ENCODE measurements at regions not wholly inside any gene's neighbourhood (a gene's known extent, or its start where the extent isn't known, plus 50 kb on each side); places are given as distances from the start of the nearest gene placed in this dataset.

DNA sequence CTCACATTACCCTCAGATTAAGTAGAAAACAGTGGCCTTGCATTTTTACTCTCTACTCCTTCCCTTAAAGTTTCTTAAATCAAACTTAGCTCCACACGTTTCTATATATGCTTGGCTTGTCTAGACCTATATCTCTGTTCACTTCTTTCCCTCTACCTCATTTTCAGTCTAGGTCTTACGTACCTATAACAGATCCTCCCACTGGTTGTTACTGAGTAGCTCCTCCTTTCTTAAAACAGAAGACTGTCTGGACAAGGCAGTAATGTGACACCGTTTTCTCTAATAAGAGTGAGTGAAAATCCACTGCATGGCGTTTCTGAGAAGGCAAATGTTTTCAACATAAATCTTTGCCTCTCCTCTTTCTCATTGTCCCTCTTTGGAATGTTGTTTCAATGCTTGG, 211.7 kb upstream of the POGK start (continued):
- TF ChIP-seq TAF1 (IDR thresholded peaks at IDR 0.05; ENCODE audit: low read depth, low read length) (no peak), RAD21 (IDR thresholded peaks at IDR 0.05 in 1 of 2, conservative IDR thresholded peaks at IDR 0.05 in 1 of 2; ENCODE audit: low read depth in 2 of 2, low read length in 2 of 2) (no peak), HDAC6 (IDR thresholded peaks at IDR 0.05; ENCODE audit: low read depth, low read length) (no peak), SUZ12 (IDR thresholded peaks at IDR 0.05; ENCODE audit: low read length) (no peak), CTBP2 (IDR thresholded peaks at IDR 0.05; ENCODE audit: borderline replicate concordance, insufficient read depth, insufficient read length, low read length) (no peak), POLR2A (IDR thresholded peaks at IDR 0.05; ENCODE audit: control extremely low read depth in 1 of 2, low read depth in 2 of 2, low read length in 2 of 2) (no peak)
- TF ChIP-seq, protein P1, sequence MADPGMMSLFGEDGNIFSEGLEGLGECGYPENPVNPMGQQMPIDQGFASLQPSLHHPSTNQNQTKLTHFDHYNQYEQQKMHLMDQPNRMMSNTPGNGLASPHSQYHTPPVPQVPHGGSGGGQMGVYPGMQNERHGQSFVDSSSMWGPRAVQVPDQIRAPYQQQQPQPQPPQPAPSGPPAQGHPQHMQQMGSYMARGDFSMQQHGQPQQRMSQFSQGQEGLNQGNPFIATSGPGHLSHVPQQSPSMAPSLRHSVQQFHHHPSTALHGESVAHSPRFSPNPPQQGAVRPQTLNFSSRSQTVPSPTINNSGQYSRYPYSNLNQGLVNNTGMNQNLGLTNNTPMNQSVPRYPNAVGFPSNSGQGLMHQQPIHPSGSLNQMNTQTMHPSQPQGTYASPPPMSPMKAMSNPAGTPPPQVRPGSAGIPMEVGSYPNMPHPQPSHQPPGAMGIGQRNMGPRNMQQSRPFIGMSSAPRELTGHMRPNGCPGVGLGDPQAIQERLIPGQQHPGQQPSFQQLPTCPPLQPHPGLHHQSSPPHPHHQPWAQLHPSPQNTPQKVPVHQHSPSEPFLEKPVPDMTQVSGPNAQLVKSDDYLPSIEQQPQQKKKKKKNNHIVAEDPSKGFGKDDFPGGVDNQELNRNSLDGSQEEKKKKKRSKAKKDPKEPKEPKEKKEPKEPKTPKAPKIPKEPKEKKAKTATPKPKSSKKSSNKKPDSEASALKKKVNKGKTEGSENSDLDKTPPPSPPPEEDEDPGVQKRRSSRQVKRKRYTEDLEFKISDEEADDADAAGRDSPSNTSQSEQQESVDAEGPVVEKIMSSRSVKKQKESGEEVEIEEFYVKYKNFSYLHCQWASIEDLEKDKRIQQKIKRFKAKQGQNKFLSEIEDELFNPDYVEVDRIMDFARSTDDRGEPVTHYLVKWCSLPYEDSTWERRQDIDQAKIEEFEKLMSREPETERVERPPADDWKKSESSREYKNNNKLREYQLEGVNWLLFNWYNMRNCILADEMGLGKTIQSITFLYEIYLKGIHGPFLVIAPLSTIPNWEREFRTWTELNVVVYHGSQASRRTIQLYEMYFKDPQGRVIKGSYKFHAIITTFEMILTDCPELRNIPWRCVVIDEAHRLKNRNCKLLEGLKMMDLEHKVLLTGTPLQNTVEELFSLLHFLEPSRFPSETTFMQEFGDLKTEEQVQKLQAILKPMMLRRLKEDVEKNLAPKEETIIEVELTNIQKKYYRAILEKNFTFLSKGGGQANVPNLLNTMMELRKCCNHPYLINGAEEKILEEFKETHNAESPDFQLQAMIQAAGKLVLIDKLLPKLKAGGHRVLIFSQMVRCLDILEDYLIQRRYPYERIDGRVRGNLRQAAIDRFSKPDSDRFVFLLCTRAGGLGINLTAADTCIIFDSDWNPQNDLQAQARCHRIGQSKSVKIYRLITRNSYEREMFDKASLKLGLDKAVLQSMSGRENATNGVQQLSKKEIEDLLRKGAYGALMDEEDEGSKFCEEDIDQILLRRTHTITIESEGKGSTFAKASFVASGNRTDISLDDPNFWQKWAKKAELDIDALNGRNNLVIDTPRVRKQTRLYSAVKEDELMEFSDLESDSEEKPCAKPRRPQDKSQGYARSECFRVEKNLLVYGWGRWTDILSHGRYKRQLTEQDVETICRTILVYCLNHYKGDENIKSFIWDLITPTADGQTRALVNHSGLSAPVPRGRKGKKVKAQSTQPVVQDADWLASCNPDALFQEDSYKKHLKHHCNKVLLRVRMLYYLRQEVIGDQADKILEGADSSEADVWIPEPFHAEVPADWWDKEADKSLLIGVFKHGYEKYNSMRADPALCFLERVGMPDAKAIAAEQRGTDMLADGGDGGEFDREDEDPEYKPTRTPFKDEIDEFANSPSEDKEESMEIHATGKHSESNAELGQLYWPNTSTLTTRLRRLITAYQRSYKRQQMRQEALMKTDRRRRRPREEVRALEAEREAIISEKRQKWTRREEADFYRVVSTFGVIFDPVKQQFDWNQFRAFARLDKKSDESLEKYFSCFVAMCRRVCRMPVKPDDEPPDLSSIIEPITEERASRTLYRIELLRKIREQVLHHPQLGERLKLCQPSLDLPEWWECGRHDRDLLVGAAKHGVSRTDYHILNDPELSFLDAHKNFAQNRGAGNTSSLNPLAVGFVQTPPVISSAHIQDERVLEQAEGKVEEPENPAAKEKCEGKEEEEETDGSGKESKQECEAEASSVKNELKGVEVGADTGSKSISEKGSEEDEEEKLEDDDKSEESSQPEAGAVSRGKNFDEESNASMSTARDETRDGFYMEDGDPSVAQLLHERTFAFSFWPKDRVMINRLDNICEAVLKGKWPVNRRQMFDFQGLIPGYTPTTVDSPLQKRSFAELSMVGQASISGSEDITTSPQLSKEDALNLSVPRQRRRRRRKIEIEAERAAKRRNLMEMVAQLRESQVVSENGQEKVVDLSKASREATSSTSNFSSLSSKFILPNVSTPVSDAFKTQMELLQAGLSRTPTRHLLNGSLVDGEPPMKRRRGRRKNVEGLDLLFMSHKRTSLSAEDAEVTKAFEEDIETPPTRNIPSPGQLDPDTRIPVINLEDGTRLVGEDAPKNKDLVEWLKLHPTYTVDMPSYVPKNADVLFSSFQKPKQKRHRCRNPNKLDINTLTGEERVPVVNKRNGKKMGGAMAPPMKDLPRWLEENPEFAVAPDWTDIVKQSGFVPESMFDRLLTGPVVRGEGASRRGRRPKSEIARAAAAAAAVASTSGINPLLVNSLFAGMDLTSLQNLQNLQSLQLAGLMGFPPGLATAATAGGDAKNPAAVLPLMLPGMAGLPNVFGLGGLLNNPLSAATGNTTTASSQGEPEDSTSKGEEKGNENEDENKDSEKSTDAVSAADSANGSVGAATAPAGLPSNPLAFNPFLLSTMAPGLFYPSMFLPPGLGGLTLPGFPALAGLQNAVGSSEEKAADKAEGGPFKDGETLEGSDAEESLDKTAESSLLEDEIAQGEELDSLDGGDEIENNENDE (IDR thresholded peaks at IDR 0.05; ENCODE audit: insufficient replicate concordance, low read length): no peak

Data from H1 (cell line).